Esophagus muscularis mucosa (tissue), 3 donors: ENCODE measurements at regions not wholly inside any gene's neighbourhood (a gene's known extent, or its start where the extent isn't known, plus 50 kb on each side); places are given as distances from the start of the nearest gene placed in this dataset.

Experiments used
- POLR2AphosphoS5 ChIP-seq, 2 donors: sonication (generic); formaldehyde crosslinking; IDR thresholded peaks; one replicate each; pipeline ENCODE4 v1.6.1; 2017; ENCODE audit warnings: antibody characterized with exemption in 2 of 2
- TF ChIP-seq, protein P1 (sequence below), 3 experiments: fragments of 200-600 bp in 2 of 3; fragments of 450-650 bp in 1 of 3; sonication (generic) in 2 of 3; IDR thresholded peaks; one replicate each; pipeline ENCODE4 v1.5.1; 2017 to 2019; ENCODE audit warnings: antibody characterized with exemption in 3 of 3, mild to moderate bottlenecking in 2 of 3, moderate library complexity in 1 of 3

DNA sequence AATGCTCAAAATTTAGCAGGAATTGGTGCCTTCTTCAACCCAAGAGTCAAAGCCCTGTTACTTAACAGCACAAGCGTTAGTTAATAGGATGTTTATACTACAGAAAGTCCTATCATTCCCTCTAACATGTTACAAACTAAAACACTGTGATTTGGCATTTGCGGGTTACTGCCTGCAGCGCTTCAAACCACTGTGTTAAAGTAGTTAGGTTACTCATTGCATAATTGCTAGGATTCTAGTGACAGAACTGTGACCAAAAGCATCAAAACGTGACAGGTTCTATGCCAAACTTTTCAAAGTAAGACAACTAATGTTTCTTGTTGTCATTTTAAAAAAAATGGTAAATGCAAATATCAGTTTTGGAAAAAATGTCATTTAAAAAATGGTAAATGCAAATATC is 442.8 kb upstream of the ZFP42 start:
- TF ChIP-seq, protein P1, sequence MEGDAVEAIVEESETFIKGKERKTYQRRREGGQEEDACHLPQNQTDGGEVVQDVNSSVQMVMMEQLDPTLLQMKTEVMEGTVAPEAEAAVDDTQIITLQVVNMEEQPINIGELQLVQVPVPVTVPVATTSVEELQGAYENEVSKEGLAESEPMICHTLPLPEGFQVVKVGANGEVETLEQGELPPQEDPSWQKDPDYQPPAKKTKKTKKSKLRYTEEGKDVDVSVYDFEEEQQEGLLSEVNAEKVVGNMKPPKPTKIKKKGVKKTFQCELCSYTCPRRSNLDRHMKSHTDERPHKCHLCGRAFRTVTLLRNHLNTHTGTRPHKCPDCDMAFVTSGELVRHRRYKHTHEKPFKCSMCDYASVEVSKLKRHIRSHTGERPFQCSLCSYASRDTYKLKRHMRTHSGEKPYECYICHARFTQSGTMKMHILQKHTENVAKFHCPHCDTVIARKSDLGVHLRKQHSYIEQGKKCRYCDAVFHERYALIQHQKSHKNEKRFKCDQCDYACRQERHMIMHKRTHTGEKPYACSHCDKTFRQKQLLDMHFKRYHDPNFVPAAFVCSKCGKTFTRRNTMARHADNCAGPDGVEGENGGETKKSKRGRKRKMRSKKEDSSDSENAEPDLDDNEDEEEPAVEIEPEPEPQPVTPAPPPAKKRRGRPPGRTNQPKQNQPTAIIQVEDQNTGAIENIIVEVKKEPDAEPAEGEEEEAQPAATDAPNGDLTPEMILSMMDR (IDR thresholded peaks at IDR 0.05): no peak
- TF ChIP-seq POLR2AphosphoS5 (IDR thresholded peaks at IDR 0.05): no peak
